HUES48 (cell line): ENCODE measurements at regions not wholly inside any gene's neighbourhood (a gene's known extent, or its start where the extent isn't known, plus 50 kb on each side); places are given as distances from the start of the nearest gene placed in this dataset.

Experiments
- H3K27ac ChIP-seq: one replicate; pipeline ENCODE4 v1.7.0; 2013; ENCODE audit warnings: low read depth, low read length, inconsistent platforms
- H3K27me3 ChIP-seq: 2 replicates; pipeline ENCODE4 v1.6.1; 2013; ENCODE audit warnings: mild to moderate bottlenecking, low read length; ENCODE audit not compliant: control insufficient read depth, insufficient read depth
- H3K36me3 ChIP-seq: 2 replicates; pipeline ENCODE4 v1.6.1; 2013; ENCODE audit warnings: low read length; ENCODE audit not compliant: control insufficient read depth, insufficient read depth
- H3K4me1 ChIP-seq: 2 replicates; pipeline ENCODE4 v1.6.1; 2013; ENCODE audit warnings: mild to moderate bottlenecking, low read length; ENCODE audit not compliant: control insufficient read depth, insufficient read depth
- H3K4me3 ChIP-seq: 2 replicates; pipeline ENCODE4 v1.5.1; 2013; ENCODE audit warnings: mild to moderate bottlenecking, low read depth, low read length
- H3K9ac ChIP-seq: 2 replicates; pipeline ENCODE4 v1.6.1; 2013; ENCODE audit warnings: mild to moderate bottlenecking, low read depth, low read length, moderate library complexity
- H3K9me3 ChIP-seq: 2 replicates; pipeline ENCODE4 v1.6.1; 2013; ENCODE audit warnings: low read length; ENCODE audit not compliant: control insufficient read depth, insufficient read depth

- no peaks in the 10 kb centered on the region for H3K9me3 ChIP-seq
- H3K27me3 ChIP-seq: no peaks in the 10 kb centered on the region
- no peak overlapping the region for H3K9ac ChIP-seq
- no peak overlapping the region for H3K27ac ChIP-seq
- H3K4me1 ChIP-seq: no peaks in the 10 kb centered on the region
- H3K4me3 ChIP-seq: no peak overlapping the region
- H3K36me3 ChIP-seq: no peaks in the 10 kb centered on the region
Measured at GRCh38 chr22:48563118-48563965, 1264.3 kb downstream of the BRD1 start.

GRCh38 chr22:48561676-48562075 lies 1266.0 kb downstream of the BRD1 start:
- Histone ChIP-seq H3K4me1 (no peaks in the 10 kb centered on the region), H3K4me3 (no peak overlapping the region), H3K36me3 (no peaks in the 10 kb centered on the region), H3K27me3 (no peaks in the 10 kb centered on the region), H3K27ac (no peak overlapping the region), H3K9me3 (no peaks in the 10 kb centered on the region), H3K9ac (no peak overlapping the region)

GRCh38 chr22:48560836-48561235 lies 1266.8 kb downstream of the BRD1 start:
- H3K4me1 ChIP-seq: no peaks in the 10 kb centered on the region
- no peak overlapping the region for H3K9ac ChIP-seq
- no peaks in the 10 kb centered on the region for H3K9me3 ChIP-seq
- H3K36me3 ChIP-seq: no peaks in the 10 kb centered on the region
- H3K27me3 ChIP-seq: no peaks in the 10 kb centered on the region
- H3K27ac ChIP-seq: no peak overlapping the region
- no peak overlapping the region for H3K4me3 ChIP-seq

GRCh38 chr22:48560389-48560751 lies 1267.3 kb downstream of the BRD1 start:
- H3K4me3 ChIP-seq: no peak overlapping the region

GRCh38 chr22:48559647-48560388 lies 1267.9 kb downstream of the BRD1 start:
- H3K27me3 ChIP-seq: no peaks in the 10 kb centered on the region

More at GRCh38 chr22:48560389-48560751, 1267.3 kb downstream of the BRD1 start:
- Histone ChIP-seq H3K9ac (no peak overlapping the region), H3K36me3 (no peaks in the 10 kb centered on the region), H3K9me3 (no peaks in the 10 kb centered on the region), H3K4me1 (no peaks in the 10 kb centered on the region), H3K27ac (no peak overlapping the region), H3K27me3 (no peaks in the 10 kb centered on the region)

GRCh38 chr22:48558606-48559402 lies 1268.9 kb downstream of the BRD1 start:
- Histone ChIP-seq H3K4me3 (no peak overlapping the region), H3K27ac (no peak overlapping the region), H3K36me3 (no peaks in the 10 kb centered on the region), H3K4me1 (no peaks in the 10 kb centered on the region), H3K9ac (no peak overlapping the region), H3K9me3 (no peaks in the 10 kb centered on the region), H3K27me3 (no peaks in the 10 kb centered on the region)

More at GRCh38 chr22:48559647-48560388, 1267.9 kb downstream of the BRD1 start:
- Histone ChIP-seq H3K4me1 (no peaks in the 10 kb centered on the region), H3K4me3 (no peak overlapping the region), H3K9me3 (no peaks in the 10 kb centered on the region), H3K9ac (no peak overlapping the region), H3K36me3 (no peaks in the 10 kb centered on the region), H3K27ac (no peak overlapping the region)

GRCh38 chr22:48558016-48558415 lies 1269.7 kb downstream of the BRD1 start:
- no peak overlapping the region for H3K27ac ChIP-seq
- no peak overlapping the region for H3K4me3 ChIP-seq
- no peaks in the 10 kb centered on the region for H3K4me1 ChIP-seq
- H3K9me3 ChIP-seq: no peaks in the 10 kb centered on the region
- no peaks in the 10 kb centered on the region for H3K27me3 ChIP-seq
- H3K9ac ChIP-seq: no peak overlapping the region
- H3K36me3 ChIP-seq: no peaks in the 10 kb centered on the region

GRCh38 chr22:48557473-48557872 lies 1270.2 kb downstream of the BRD1 start:
- H3K36me3 ChIP-seq: no peaks in the 10 kb centered on the region
- no peaks in the 10 kb centered on the region for H3K9me3 ChIP-seq
- no peak overlapping the region for H3K27ac ChIP-seq
- no peaks in the 10 kb centered on the region for H3K27me3 ChIP-seq
- H3K4me1 ChIP-seq: no peaks in the 10 kb centered on the region
- H3K4me3 ChIP-seq: no peak overlapping the region
- no peak overlapping the region for H3K9ac ChIP-seq

GRCh38 chr22:48556751-48557150 lies 1270.9 kb downstream of the BRD1 start:
- Histone ChIP-seq H3K9me3 (no peaks in the 10 kb centered on the region), H3K36me3 (no peaks in the 10 kb centered on the region), H3K27me3 (no peaks in the 10 kb centered on the region), H3K4me3 (no peak overlapping the region), H3K4me1 (no peaks in the 10 kb centered on the region), H3K27ac (no peak overlapping the region), H3K9ac (no peak overlapping the region)

- H3K36me3 ChIP-seq: no peaks in the 10 kb centered on the region
Measured at GRCh38 chr22:48556222-48556621, 1271.5 kb downstream of the BRD1 start.

More at GRCh38 chr22:48556222-48556621, 1271.5 kb downstream of the BRD1 start:
- H3K4me3 ChIP-seq: no peak overlapping the region
- H3K9ac ChIP-seq: no peak overlapping the region
- no peaks in the 10 kb centered on the region for H3K9me3 ChIP-seq
- H3K27me3 ChIP-seq: no peaks in the 10 kb centered on the region
- no peak overlapping the region for H3K27ac ChIP-seq
- no peaks in the 10 kb centered on the region for H3K4me1 ChIP-seq
